Fibroblast of gingiva (primary cell): ENCODE measurements at regions not wholly inside any gene's neighbourhood (a gene's known extent, or its start where the extent isn't known, plus 50 kb on each side); places are given as distances from the start of the nearest gene placed in this dataset.
"Not testable (repeated sequence)": the region's sequence is repeated elsewhere in the genome, so short reads cannot be mapped to it uniquely, and the experiment has no call there.

Experiments used
- DNase-seq: peaks from one replicate; pipeline ENCODE4 v3.0.0-alpha.2; 2011; ENCODE audit warnings: low read depth

- no peak for DNase-seq
These were observed 125.2 kb upstream of the KCNJ6 start for GRCh38 chr21:38041493-38041892.

DNA sequence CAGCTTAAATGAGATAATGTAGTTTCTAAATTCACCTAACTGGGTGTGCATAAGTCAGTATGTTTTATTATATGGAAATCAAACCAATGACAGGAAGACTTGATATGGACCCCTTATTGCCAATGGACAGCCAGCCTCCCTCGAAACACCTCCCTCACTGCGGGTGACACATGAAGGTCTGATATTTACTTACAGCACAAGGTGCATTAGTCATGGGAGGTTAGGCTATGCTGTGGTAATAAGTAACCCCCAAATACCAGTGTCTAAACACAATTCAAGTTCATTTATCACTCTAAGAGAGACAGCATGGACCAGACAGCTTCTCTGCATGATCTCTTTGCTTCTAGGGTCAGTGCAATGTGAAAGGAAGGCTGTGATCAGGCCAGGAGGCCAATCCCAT lies 126.0 kb upstream of the KCNJ6 start:
- no peak for DNase-seq

DNA sequence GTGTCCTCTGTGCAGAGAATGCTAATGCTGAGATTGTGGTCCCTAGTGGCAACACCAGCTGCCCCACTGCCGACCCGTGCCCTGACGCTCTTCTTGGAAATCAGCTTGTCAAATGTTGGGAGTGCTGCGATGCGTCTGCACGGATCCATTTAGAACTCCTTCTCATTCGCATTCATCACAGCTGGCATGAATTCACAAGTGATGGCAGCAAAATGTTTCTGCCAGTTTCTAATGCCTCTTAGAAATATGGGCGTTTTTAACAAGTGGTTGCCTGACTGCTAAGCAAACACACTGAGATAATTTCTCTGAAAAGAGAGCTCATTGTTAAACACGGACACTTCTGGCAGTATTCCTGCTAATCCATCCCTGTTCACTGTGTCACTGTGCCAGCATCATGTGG lies 131.9 kb upstream of the KCNJ6 start:
- DNase-seq, result no peak

DNA sequence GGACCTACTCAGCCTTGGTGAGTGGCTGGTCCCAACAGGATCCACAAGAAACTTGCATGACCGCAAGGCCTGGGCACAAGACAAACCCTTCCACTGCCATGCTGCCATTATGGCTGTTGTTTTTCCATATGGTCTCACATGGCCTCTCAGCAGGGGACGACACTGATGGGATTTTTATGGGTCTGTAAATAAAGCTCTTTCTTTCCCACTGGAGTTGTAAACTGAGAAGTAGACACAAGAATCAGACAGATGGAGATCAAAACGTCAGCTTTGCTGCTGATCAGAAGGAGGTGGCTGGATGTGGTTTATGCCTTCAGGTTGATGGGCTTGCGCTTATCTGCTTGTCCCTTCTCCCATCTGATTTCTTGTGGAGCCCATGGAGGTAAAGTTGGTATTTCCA lies 138.1 kb upstream of the KCNJ6 start:
- no peak for DNase-seq

- DNase-seq, result no peak
These were observed 140.2 kb upstream of the KCNJ6 start for GRCh38 chr21:38056481-38056880.

DNA sequence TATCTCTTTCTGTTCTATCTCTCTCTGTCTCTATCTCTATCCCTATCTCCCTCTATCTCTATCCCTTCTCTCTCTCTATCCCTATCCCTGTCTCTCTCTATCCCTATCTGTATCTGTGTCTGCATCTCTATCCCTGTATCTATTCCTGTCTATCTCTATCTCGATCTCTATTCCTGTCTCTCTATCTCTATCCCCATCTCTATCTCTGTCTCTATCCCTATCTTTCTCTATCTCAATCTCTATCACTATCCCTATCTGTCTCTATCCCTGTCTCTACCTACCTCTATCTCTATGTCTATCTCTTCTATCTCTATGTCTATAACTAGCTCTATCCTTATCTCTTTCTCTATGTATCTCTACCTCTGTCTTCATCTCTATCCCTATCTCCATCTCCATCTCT lies 141.4 kb upstream of the KCNJ6 start:
- no peak for DNase-seq

- DNase-seq, result no peak
These were observed 144.3 kb upstream of the KCNJ6 start for GRCh38 chr21:38060533-38060932.

- DNase-seq, result peak; percentile 29
These were observed 151.0 kb upstream of the KCNJ6 start for GRCh38 chr21:38067086-38067739.

GRCh38 chr21:38072489-38072888 lies 156.2 kb upstream of the KCNJ6 start:
- no peak for DNase-seq

- DNase-seq, result no peak
These were observed 159.8 kb upstream of the KCNJ6 start for GRCh38 chr21:38075833-38076587.

DNA sequence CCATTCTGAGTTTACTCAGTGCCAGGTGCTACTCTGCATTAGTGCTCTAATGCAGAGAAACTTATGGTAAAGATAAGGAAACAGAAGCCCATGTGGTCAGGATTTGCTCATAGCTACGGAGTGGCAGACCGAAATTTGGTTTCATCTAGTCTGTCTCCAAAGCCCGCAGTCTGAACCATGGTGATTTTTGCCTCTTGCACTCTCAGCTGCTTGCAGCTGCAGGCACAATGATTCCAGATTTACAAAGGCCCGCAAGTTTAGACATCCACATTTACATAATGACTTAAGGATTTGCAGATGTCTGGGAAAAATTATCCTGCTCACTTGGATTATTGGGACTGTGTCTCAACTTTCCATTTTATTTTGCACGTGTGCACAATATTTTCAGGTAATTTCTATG lies 161.3 kb upstream of the KCNJ6 start:
- no peak for DNase-seq

GRCh38 chr21:38080888-38081287 lies 164.6 kb upstream of the KCNJ6 start:
- DNase-seq, result peak; percentile 2

- no peak for DNase-seq
These were observed 165.5 kb upstream of the KCNJ6 start for GRCh38 chr21:38081708-38082107.

GRCh38 chr21:38082936-38083485 lies 166.8 kb upstream of the KCNJ6 start:
- DNase-seq, result no peak

GRCh38 chr21:38083535-38083934 lies 167.3 kb upstream of the KCNJ6 start:
- no peak for DNase-seq

DNA sequence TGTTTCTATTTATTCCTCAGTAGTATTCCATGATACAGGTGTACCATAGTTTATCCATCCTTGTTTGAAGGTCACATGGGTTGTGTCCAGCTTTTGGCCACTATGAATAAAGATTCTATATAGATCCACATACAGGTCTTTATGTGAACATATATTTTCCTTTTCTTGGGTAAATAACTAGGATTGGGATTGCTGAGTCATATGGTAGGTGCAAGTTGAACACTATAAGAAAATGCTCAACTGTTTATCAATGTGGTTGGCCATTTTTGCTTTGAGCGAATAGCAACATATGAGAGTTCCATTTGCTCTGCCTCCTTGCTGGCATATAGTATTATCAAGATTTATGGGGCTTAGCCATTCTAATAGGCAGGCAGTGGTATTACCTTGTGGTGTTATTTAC lies 170.2 kb upstream of the KCNJ15 start:
- DNase-seq, result no peak

- no peak for DNase-seq
These were observed 167.7 kb upstream of the KCNJ15 start for GRCh38 chr21:38088916-38089762.

- DNase-seq, result no peak
These were observed 167.1 kb upstream of the KCNJ15 start for GRCh38 chr21:38089763-38090046.

- DNase-seq, result not testable (repeated sequence)
These were observed 165.7 kb upstream of the KCNJ15 start for GRCh38 chr21:38091061-38091460.

DNA sequence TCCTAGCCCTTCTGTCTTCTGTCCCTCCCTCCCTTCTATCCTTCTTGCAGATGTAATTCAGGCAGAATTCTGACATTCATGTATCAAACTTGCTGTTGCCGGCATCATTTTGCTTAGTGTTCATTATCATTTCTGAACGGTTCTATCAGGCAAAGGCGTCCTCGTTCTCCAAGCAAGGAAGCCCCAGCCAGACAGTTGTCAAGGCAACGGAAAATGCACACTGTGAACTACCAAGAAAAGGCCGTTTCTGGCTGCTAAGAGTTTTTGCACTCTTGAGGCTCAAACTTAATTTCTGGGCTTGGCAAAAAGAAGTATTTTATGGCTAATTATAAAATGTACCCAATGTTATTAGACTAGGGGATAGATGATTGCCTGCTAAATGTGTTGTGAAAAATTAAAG lies 164.7 kb upstream of the KCNJ15 start:
- DNase-seq, result no peak

DNA sequence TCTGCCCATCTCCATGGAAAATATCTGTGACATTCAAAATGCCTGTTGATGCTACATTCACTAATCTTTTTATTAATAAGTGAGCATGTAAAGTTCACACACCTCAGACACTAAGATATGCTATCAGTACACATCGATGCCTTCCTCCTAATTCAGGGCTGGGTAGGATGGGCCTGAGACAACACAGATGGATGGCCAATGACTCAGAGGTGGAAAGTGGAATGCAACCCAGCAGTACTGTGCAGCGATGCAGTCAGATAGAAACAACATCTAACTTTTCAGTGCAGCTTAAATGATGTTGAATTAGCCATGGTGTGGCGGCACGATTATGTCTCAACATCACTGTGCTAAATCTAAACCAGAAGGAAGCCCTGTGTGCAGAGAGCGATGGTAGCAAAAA lies 161.6 kb upstream of the KCNJ15 start:
- no peak for DNase-seq

DNA sequence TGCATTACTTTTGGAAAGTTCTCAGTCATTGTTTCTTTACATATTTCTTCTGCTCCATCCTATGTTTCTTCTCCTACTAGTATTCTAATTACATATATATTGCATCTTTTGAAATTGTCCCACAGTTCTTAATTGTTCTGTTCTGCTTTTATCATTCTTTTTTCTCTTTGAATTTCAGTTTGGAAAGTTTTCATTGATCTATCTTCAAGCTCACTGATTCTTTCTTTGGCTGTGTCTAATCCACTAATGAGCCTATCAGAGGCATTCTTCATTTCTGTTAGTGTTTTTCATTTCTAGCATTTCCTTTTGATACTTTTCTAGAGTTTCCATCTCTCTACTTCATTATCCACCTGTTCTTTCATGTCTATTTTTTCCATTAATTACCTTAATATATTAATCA lies 159.0 kb upstream of the KCNJ15 start:
- no peak for DNase-seq

DNA sequence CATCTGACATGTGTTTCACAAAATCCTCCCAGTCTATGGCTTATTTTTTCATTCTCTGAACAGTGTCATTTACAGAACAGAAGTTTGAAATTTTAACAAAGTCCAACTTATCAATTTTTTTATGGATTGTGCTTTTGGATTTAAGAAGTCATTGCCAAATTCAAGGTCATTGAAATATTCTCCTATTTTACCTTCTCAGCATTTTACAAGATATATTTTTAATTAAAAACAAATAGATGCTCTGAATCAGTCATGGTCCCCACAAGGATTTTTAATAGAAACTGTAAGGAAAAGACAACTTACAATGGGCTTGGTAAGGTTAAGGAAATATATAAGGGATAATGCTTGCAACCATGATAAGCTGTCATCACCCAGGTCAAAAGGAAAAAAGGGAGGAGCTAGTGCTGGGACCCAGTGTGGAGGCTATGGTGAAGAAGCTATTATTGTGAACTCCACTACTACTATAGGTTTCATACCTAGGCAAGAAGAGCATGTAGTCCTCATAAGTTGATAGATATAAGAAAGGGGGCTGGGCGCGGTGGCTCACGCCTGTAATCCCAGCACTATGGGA lies 144.5 kb upstream of the KCNJ15 start:
- no peak for DNase-seq
